K562 (cell line): ENCODE measurements at regions not wholly inside any gene's neighbourhood (a gene's known extent, or its start where the extent isn't known, plus 50 kb on each side); places are given as distances from the start of the nearest gene placed in this dataset.
A peak's percentile ranks its signal among the peaks of the same experiment; 100 is the strongest.

Source experiments
- ATAC-seq: fragments of 200-7000 bp; cut with Tn5 transposase; 3 replicates; pipeline ENCODE4 v1.9.1; 2020; ENCODE audit warnings: moderate library complexity
- BruUV-seq: library from RNA; stranded (reverse); fragments of 400-500 nt; replicated peaks from 2 replicates; lab custom pipeline; 2021; lab: Mats Ljungman, UMichigan
- CTCF ChIA-PET: fragments of 300-600 bp; formaldehyde crosslinking; extraction: SDS; loops from one replicate; lab custom pipeline; 2021; ENCODE audit warnings: low intra/inter-chr PET ratio; lab: Yijun Ruan, JAX
- POLR2A ChIA-PET: fragments of 300-600, 350-650 bp; sonication (Branson Sonifier 250); formaldehyde crosslinking; extraction: SDS; loops from one replicate; lab custom pipeline; 2021; ENCODE audit warnings: antibody characterized with exemption, inconsistent platforms; lab: Yijun Ruan, JAX
- DNase-seq, 4 experiments: peaks; one replicate each; pipeline versions ENCODE4 v3.0.0 to v3.0.0-alpha.2; 2011 to 2018; ENCODE audit warnings: low spot score in 3 of 4, mixed read lengths in 3 of 4; ENCODE audit errors: extremely low read depth in 1 of 4
- FAIRE-seq: peaks from 2 replicates; lab custom pipeline; 2011; peaks lifted over from hg19 to GRCh38; lab: Jason Lieb, UNC
- H2AFZ ChIP-seq: 2 replicates; pipeline ENCODE4 v1.6.0; 2011; ENCODE audit warnings: low read depth, low read length, control low read depth, inconsistent platforms
- H3K27ac ChIP-seq: fragments of 200-600 bp; 3 replicates; pipeline ENCODE4 v1.8.0; 2011; ENCODE audit warnings: low read depth, mild to moderate bottlenecking, control low read depth, inconsistent platforms, low read length, moderate library complexity, mixed read lengths; ENCODE audit errors: extremely low read depth
- H3K27me3 ChIP-seq, 2 experiments: fragments of 300-600 bp in 1 of 2; 2 replicates in 1 of 2; 3 replicates in 1 of 2; pipeline versions ENCODE4 v1.6.0 to v1.8.0; 2011; ENCODE audit warnings: inconsistent platforms in 2 of 2, low read length in 2 of 2, mild to moderate bottlenecking in 1 of 2, mixed read lengths in 1 of 2, moderate library complexity in 1 of 2; ENCODE audit not compliant: control insufficient read depth in 2 of 2, insufficient read depth in 2 of 2
- H3K36me3 ChIP-seq: fragments of 300-600 bp; 3 replicates; pipeline ENCODE4 v1.8.0; 2011; ENCODE audit warnings: mild to moderate bottlenecking, low read length, inconsistent platforms; ENCODE audit not compliant: control insufficient read depth, insufficient read depth
- H3K4me1 ChIP-seq, 2 experiments: fragments of 200-600 bp in 1 of 2; replicated peaks in 1 of 2; 2 replicates in 1 of 2; 3 replicates in 1 of 2; pipeline versions ENCODE4 v1.5.1 to v1.8.0; 2011; ENCODE audit warnings: inconsistent platforms in 2 of 2, low read length in 2 of 2, mild to moderate bottlenecking in 1 of 2, mixed read lengths in 1 of 2, moderate library complexity in 1 of 2; ENCODE audit not compliant: control insufficient read depth in 2 of 2, insufficient read depth in 2 of 2
- H3K4me2 ChIP-seq: 2 replicates; pipeline ENCODE4 v1.6.1; 2011; ENCODE audit warnings: low read length, control low read depth, inconsistent platforms, mixed read lengths; ENCODE audit not compliant: insufficient read depth
- H3K4me3 ChIP-seq: fragments of 200-600 bp; sonication (generic), shearing (Covaris generic); 2 replicates; pipeline ENCODE4 v1.5.1; 2016; ENCODE audit warnings: control low read depth, inconsistent platforms
- H3K79me2 ChIP-seq: fragments of 200-600 bp; 3 replicates; pipeline ENCODE4 v1.8.0; 2011; ENCODE audit warnings: low read length, inconsistent platforms; ENCODE audit not compliant: control insufficient read depth, insufficient read depth
- H3K9ac ChIP-seq, 2 experiments: 2 replicates each; pipeline versions ENCODE4 v1.6.0 to v1.6.1; 2011; ENCODE audit warnings: low read depth in 2 of 2, low read length in 2 of 2, control low read depth in 1 of 2, inconsistent platforms in 1 of 2, mild to moderate bottlenecking in 1 of 2, mixed read lengths in 1 of 2; ENCODE audit not compliant: insufficient read depth in 1 of 2
- H3K9me1 ChIP-seq: one replicate; pipeline ENCODE4 v1.6.0; 2011; ENCODE audit warnings: inconsistent platforms, mild to moderate bottlenecking, low read length, moderate library complexity; ENCODE audit not compliant: control insufficient read depth, insufficient read depth
- H3K9me3 ChIP-seq: replicated peaks from 2 replicates; pipeline ENCODE4 v1.5.1; 2011; ENCODE audit warnings: low read depth, low read length, inconsistent platforms; ENCODE audit not compliant: control insufficient read depth, insufficient read depth
- H4K20me1 ChIP-seq: replicated peaks from 2 replicates; pipeline ENCODE4 v1.6.1; 2011; ENCODE audit warnings: low read length, inconsistent platforms, mixed read lengths; ENCODE audit not compliant: control insufficient read depth, insufficient read depth
- ATF1 ChIP-seq, 2 experiments: fragments of 450-650 bp in 1 of 2; IDR thresholded peaks; 2 replicates each; pipeline ENCODE4 v1.6.1; 2016; ENCODE audit warnings: missing compliant biosample characterization in 1 of 2, missing genetic modification characterization in 1 of 2
- ATF3 ChIP-seq, 2 experiments: fragments of 450-650 bp in 1 of 2; sonication (generic) in 1 of 2; formaldehyde crosslinking in 1 of 2; IDR thresholded peaks in 1 of 2; conservative IDR thresholded peaks in 1 of 2; 2 replicates each; pipeline versions ENCODE4 v1.6.1 to v1.8.1; 2016 to 2023; ENCODE audit warnings: mild to moderate bottlenecking in 2 of 2, moderate library complexity in 2 of 2, inconsistent platforms in 1 of 2, missing genetic modification reagents in 1 of 2
- JUNB ChIP-seq: fragments of 450-650 bp; formaldehyde crosslinking; conservative IDR thresholded peaks from 2 replicates; pipeline ENCODE4 v1.4.0; 2020; ENCODE audit warnings: mild to moderate bottlenecking
- PHB ChIP-seq: fragments of 250-450 bp; sonication (Bioruptor Pico); IDR thresholded peaks from 2 replicates; pipeline ENCODE4 v1.5.0; 2021
- ZNF507 ChIP-seq: conservative IDR thresholded peaks from 2 replicates; pipeline ENCODE4 v1.6.1; 2017; ENCODE audit warnings: missing genetic modification characterization, missing compliant biosample characterization
- WGBS: fragments of 100-300 bp; shearing (Covaris generic); methylation state at CpG from one replicate; pipeline ENCODE4 v1.1.6; 2016; ENCODE audit warnings: low coverage, mixed read lengths; ENCODE audit not compliant: insufficient coverage; ENCODE audit errors: missing lambda C conversion rate; 5-methylcytosine and 5-hydroxymethylcytosine counted together
- in situ Hi-C: fragments of 300-500 bp; cut with MboI; formaldehyde crosslinking; loops from 4 replicates; pipeline ENCODE4 v1.15.0; 2018; ENCODE audit warnings: inconsistent platforms, mixed read lengths
- intact Hi-C: fragments of 100-400 bp; cut with micrococcal nuclease; formaldehyde crosslinking; loops from 2 replicates; pipeline ENCODE4 v1.14.2; 2022

GRCh38 chr18:7298149-7298548, 67.3 kb downstream of the LRRC30 start:
- Histone ChIP-seq H3K4me2 (no peak overlapping the region), H3K4me1 (no peaks in the 10 kb centered on the region), H2AFZ (no peak overlapping the region), H3K79me2 (no peaks in the 10 kb centered on the region), H3K4me3 (no peak overlapping the region), H3K9me1 (no peaks in the 10 kb centered on the region), H3K27ac (no peak overlapping the region), H3K36me3 (no peaks in the 10 kb centered on the region), H3K9ac (no peak overlapping the region), H4K20me1 (no peaks in the 10 kb centered on the region), H3K9me3 (no peaks in the 10 kb centered on the region), H3K27me3 (no peaks in the 10 kb centered on the region)
- in situ Hi-C loops, result no loop called here
- TF ChIP-seq ZNF507 (tag) (peak; percentile 97), JUNB (CRISPR knock-in tag) (no peak)
- ChIA-PET POLR2A (no interaction called here), CTCF (no interaction called here)
- DNase-seq (no peak), FAIRE-seq (no peak), ATAC-seq (no peak)
- intact Hi-C loops, result no loop called here
- BruUV-seq, result no TSS peak

- H3K79me2 ChIP-seq, result no peaks in the 10 kb centered on the region
- H3K4me3 ChIP-seq, result no peak overlapping the region
- no peak for FAIRE-seq
- in situ Hi-C loops (no loop called here), intact Hi-C loops (no loop called here)
- TF ChIP-seq ATF1 (CRISPR knock-in tag; IDR thresholded peaks at IDR 0.05), result no peak
- TF ChIP-seq ATF1 (tag; IDR thresholded peaks at IDR 0.05), result no peak
- peak; percentile 47; the same call in 1 of the 2 replicates for TF ChIP-seq ATF3 (IDR thresholded peaks at IDR 0.05)
- TF ChIP-seq ATF3 (CRISPR knock-in tag; conservative IDR thresholded peaks at IDR 0.05), result no peak
- TF ChIP-seq PHB (CRISPR knock-in tag), result no peak
- H2AFZ ChIP-seq, result no peak overlapping the region
- H3K4me2 ChIP-seq, result no peak overlapping the region
- no peaks in the 10 kb centered on the region for H4K20me1 ChIP-seq
- H3K27ac ChIP-seq, result no peak overlapping the region
- no peaks in the 10 kb centered on the region for H3K4me1 ChIP-seq
- no peak for ATAC-seq
- 0% methylated on average over 1 of the region's 1 CpG for WGBS
- H3K9me3 ChIP-seq, result no peaks in the 10 kb centered on the region
- no peaks in the 10 kb centered on the region for H3K36me3 ChIP-seq
- DNase-seq, result no peak
- no peak overlapping the region for H3K9ac ChIP-seq
- H3K27me3 ChIP-seq, result no peaks in the 10 kb centered on the region
- CTCF ChIA-PET, result no interaction called here
- POLR2A ChIA-PET, result no interaction called here
- H3K9me1 ChIP-seq, result no peaks in the 10 kb centered on the region
- BruUV-seq, result no TSS peak
These were observed 70.2 kb downstream of the LRRC30 start for GRCh38 chr18:7301094-7301493.
